Neural progenitor cell (in vitro differentiated cells): ENCODE measurements at regions not wholly inside any gene's neighbourhood (a gene's known extent, or its start where the extent isn't known, plus 50 kb on each side); places are given as distances from the start of the nearest gene placed in this dataset.

Experiments used
- DNase-seq: peaks from one replicate; pipeline ENCODE4 v3.0.0-alpha.2; 2016; ENCODE audit warnings: low spot score
- H2AFZ ChIP-seq: fragments of 200-600 bp; sonication (generic); replicated peaks from 2 replicates; pipeline ENCODE4 v1.6.1; 2016; ENCODE audit warnings: antibody characterized with exemption
- H3F3A ChIP-seq: fragments of 200-600 bp; sonication (generic); 2 replicates; pipeline ENCODE4 v1.6.1; 2016; ENCODE audit warnings: antibody characterized with exemption, low read depth
- H3K27ac ChIP-seq: fragments of 200-600 bp; sonication (generic); 2 replicates; pipeline ENCODE4 v1.5.1; 2016; ENCODE audit warnings: mild to moderate bottlenecking
- H3K27me3 ChIP-seq: fragments of 200-600 bp; sonication (generic); 2 replicates; pipeline ENCODE4 v1.6.1; 2016; ENCODE audit warnings: mild to moderate bottlenecking, moderate library complexity
- H3K36me3 ChIP-seq: fragments of 200-600 bp; sonication (generic); 2 replicates; pipeline ENCODE4 v1.5.1; 2016
- H3K4me1 ChIP-seq: fragments of 200-600 bp; sonication (generic); 2 replicates; pipeline ENCODE4 v1.6.1; 2016; ENCODE audit warnings: mixed run types
- H3K4me2 ChIP-seq: fragments of 200-600 bp; sonication (generic); 2 replicates; pipeline ENCODE4 v1.6.1; 2016
- H3K4me3 ChIP-seq: fragments of 200-600 bp; sonication (generic); 2 replicates; pipeline ENCODE4 v1.5.1; 2016
- H3K79me2 ChIP-seq: fragments of 200-600 bp; sonication (generic); 2 replicates; pipeline ENCODE4 v1.6.1; 2016; ENCODE audit warnings: low read depth
- H3K9ac ChIP-seq: fragments of 200-600 bp; sonication (generic); 2 replicates; pipeline ENCODE4 v1.6.1; 2016
- H3K9me3 ChIP-seq: fragments of 200-600 bp; sonication (generic); 2 replicates; pipeline ENCODE4 v1.5.1; 2016; ENCODE audit warnings: low read depth
- H4K20me1 ChIP-seq: fragments of 200-600 bp; sonication (generic); 2 replicates; pipeline ENCODE4 v1.6.1; 2016; ENCODE audit warnings: low read depth
- H3K27ac Mint-ChIP-seq: 3 replicates; pipeline ENCODE4 v1.8.0; 2021; ENCODE audit warnings: mixed read lengths
- H3K27me3 Mint-ChIP-seq: 2 replicates; pipeline ENCODE4 v1.8.0; 2022; ENCODE audit warnings: low read depth, mild to moderate bottlenecking, inconsistent platforms, moderate library complexity, mixed read lengths; ENCODE audit not compliant: insufficient read depth
- H3K36me3 Mint-ChIP-seq: 3 replicates; pipeline ENCODE4 v1.8.0; 2021; ENCODE audit warnings: mixed read lengths
- H3K4me1 Mint-ChIP-seq: 3 replicates; pipeline ENCODE4 v1.8.0; 2021; ENCODE audit warnings: mixed read lengths
- H3K4me3 Mint-ChIP-seq: 3 replicates; pipeline ENCODE4 v1.8.0; 2021; ENCODE audit warnings: mild to moderate bottlenecking, moderate library complexity, mixed read lengths
- H3K9me3 Mint-ChIP-seq: 3 replicates; pipeline ENCODE4 v1.8.0; 2020; ENCODE audit warnings: mixed read lengths
- EZH2 ChIP-seq: fragments of 200-600 bp; sonication (generic); IDR thresholded peaks from 2 replicates; pipeline ENCODE4 v1.6.1; 2017; ENCODE audit warnings: antibody characterized with exemption, mild to moderate bottlenecking, moderate library complexity
- EZH2phosphoT487 ChIP-seq: fragments of 200-600 bp; sonication (generic); IDR thresholded peaks from 2 replicates; pipeline ENCODE4 v1.6.1; 2017; ENCODE audit warnings: antibody characterized with exemption
- TF ChIP-seq, protein P1 (sequence below): fragments of 200-600 bp; sonication (generic); IDR thresholded peaks from 2 replicates; pipeline ENCODE4 v1.5.1; 2017; ENCODE audit warnings: antibody characterized with exemption, mild to moderate bottlenecking

- no peaks in the 10 kb centered on the region for H3K4me1 Mint-ChIP-seq
- H3K27ac Mint-ChIP-seq: no peak overlapping the region
- no peaks in the 10 kb centered on the region for H3K36me3 Mint-ChIP-seq
- Histone ChIP-seq H3K27me3 (no peaks in the 10 kb centered on the region), H3K4me3 (no peak overlapping the region), H3K9me3 (no peaks in the 10 kb centered on the region), H4K20me1 (no peaks in the 10 kb centered on the region), H3K4me2 (no peak overlapping the region), H2AFZ (no peak overlapping the region), H3K27ac (no peak overlapping the region), H3K4me1 (no peaks in the 10 kb centered on the region), H3F3A (no peaks in the 10 kb centered on the region), H3K9ac (no peak overlapping the region), H3K36me3 (no peaks in the 10 kb centered on the region), H3K79me2 (no peaks in the 10 kb centered on the region)
- no peaks in the 10 kb centered on the region for H3K27me3 Mint-ChIP-seq
- TF ChIP-seq EZH2: no peak
- no peak for DNase-seq
- no peak overlapping the region for H3K4me3 Mint-ChIP-seq
- H3K9me3 Mint-ChIP-seq: no peaks in the 10 kb centered on the region
These were observed 137.0 kb downstream of the TINAG start for GRCh38 chr6:54445207-54445606.

DNA sequence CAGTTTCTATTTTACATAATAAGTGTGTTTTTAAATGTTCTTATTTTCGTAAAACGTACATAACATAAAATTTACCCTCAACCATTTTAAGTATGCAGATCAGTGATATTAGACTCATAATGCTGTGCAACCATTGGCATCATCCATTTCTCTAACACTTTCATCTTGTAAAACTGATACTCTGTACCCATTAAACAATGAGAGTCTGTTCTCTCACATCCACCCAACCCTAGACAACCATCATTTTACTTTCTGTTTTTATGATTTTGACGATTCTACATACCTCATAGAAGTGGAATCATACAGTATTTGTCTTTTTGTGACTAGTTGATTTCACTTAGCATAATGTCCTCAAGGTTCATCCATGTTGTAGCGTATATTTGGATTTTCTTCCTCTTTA is 140.4 kb downstream of the TINAG start:
- no peak for TF ChIP-seq EZH2
- no peak for TF ChIP-seq EZH2phosphoT487
- TF ChIP-seq, protein P1, sequence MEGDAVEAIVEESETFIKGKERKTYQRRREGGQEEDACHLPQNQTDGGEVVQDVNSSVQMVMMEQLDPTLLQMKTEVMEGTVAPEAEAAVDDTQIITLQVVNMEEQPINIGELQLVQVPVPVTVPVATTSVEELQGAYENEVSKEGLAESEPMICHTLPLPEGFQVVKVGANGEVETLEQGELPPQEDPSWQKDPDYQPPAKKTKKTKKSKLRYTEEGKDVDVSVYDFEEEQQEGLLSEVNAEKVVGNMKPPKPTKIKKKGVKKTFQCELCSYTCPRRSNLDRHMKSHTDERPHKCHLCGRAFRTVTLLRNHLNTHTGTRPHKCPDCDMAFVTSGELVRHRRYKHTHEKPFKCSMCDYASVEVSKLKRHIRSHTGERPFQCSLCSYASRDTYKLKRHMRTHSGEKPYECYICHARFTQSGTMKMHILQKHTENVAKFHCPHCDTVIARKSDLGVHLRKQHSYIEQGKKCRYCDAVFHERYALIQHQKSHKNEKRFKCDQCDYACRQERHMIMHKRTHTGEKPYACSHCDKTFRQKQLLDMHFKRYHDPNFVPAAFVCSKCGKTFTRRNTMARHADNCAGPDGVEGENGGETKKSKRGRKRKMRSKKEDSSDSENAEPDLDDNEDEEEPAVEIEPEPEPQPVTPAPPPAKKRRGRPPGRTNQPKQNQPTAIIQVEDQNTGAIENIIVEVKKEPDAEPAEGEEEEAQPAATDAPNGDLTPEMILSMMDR: no peak
- Histone ChIP-seq H3K9ac (no peak overlapping the region), H3F3A (no peaks in the 10 kb centered on the region), H2AFZ (no peak overlapping the region), H3K27me3 (no peaks in the 10 kb centered on the region), H3K36me3 (no peaks in the 10 kb centered on the region), H3K27ac (no peak overlapping the region), H3K9me3 (no peaks in the 10 kb centered on the region), H3K4me2 (no peak overlapping the region), H4K20me1 (no peaks in the 10 kb centered on the region), H3K4me1 (no peaks in the 10 kb centered on the region), H3K79me2 (no peaks in the 10 kb centered on the region), H3K4me3 (no peak overlapping the region)
- no peak for DNase-seq
- H3K4me3 Mint-ChIP-seq: no peak overlapping the region
- no peaks in the 10 kb centered on the region for H3K4me1 Mint-ChIP-seq
- H3K9me3 Mint-ChIP-seq: peaks cover 4% of the 10 kb centered on the region
- no peaks in the 10 kb centered on the region for H3K27me3 Mint-ChIP-seq
- H3K27ac Mint-ChIP-seq: no peak overlapping the region
- no peaks in the 10 kb centered on the region for H3K36me3 Mint-ChIP-seq

DNA sequence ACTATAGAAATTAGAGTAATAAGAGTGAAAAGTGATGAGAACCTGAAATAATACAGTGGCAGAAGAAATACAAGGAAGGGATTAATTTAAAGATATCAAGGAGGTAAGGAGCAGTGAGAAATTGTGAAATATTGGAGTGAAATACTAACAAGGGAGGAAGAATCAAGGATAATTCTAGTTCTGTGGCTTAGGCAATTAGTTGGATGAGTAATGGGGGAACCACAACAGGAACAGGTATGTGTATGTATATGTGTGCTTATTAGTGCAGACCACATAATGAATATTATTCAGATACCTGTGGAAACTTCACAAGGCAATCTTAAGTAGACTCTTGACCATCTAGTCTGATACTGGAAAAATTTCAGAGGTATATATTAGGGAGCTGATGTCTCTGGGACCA is 143.3 kb downstream of the TINAG start:
- H3K27me3 ChIP-seq: no peaks in the 10 kb centered on the region
- H3K36me3 ChIP-seq: no peaks in the 10 kb centered on the region
- H3K79me2 ChIP-seq: no peaks in the 10 kb centered on the region
- H3K4me3 ChIP-seq: no peak overlapping the region
- H3K27ac ChIP-seq: no peak overlapping the region
- no peaks in the 10 kb centered on the region for H3K36me3 Mint-ChIP-seq
- H3K9me3 Mint-ChIP-seq: peaks cover 4% of the 10 kb centered on the region
- H3K9me3 ChIP-seq: no peaks in the 10 kb centered on the region
- no peak overlapping the region for H2AFZ ChIP-seq
- no peak overlapping the region for H3K27ac Mint-ChIP-seq
- H3F3A ChIP-seq: no peaks in the 10 kb centered on the region
- H4K20me1 ChIP-seq: no peaks in the 10 kb centered on the region
- no peaks in the 10 kb centered on the region for H3K4me1 ChIP-seq
- no peaks in the 10 kb centered on the region for H3K27me3 Mint-ChIP-seq
- no peak overlapping the region for H3K4me2 ChIP-seq
- H3K4me1 Mint-ChIP-seq: no peaks in the 10 kb centered on the region
- no peak for TF ChIP-seq EZH2phosphoT487
- no peak for TF ChIP-seq EZH2
- TF ChIP-seq, protein P1: no peak
- H3K4me3 Mint-ChIP-seq: no peak overlapping the region
- H3K9ac ChIP-seq: no peak overlapping the region
- DNase-seq: no peak

GRCh38 chr6:54463354-54464024 is 155.2 kb downstream of the TINAG start:
- Histone ChIP-seq H4K20me1 (no peaks in the 10 kb centered on the region), H3F3A (no peaks in the 10 kb centered on the region), H3K4me2 (no peak overlapping the region), H3K9me3 (no peaks in the 10 kb centered on the region), H3K27ac (no peak overlapping the region), H3K36me3 (no peaks in the 10 kb centered on the region), H3K27me3 (no peaks in the 10 kb centered on the region), H2AFZ (peak overlapping the region; percentile 80), H3K79me2 (no peaks in the 10 kb centered on the region), H3K4me1 (no peaks in the 10 kb centered on the region), H3K9ac (no peak overlapping the region), H3K4me3 (no peak overlapping the region)
- DNase-seq: peak; percentile 20
- Mint-ChIP-seq H3K36me3 (no peaks in the 10 kb centered on the region), H3K27ac (no peak overlapping the region), H3K9me3 (no peaks in the 10 kb centered on the region), H3K4me3 (no peak overlapping the region), H3K27me3 (peaks cover 2% of the 10 kb centered on the region), H3K4me1 (no peaks in the 10 kb centered on the region)
- TF ChIP-seq EZH2: no peak
- TF ChIP-seq EZH2phosphoT487: no peak
- TF ChIP-seq, protein P1: no peak
